NCI-H2171 treated with DMSO at 0.1 percent for 48 hours (cell line): ENCODE measurements at regions not wholly inside any gene's neighbourhood (a gene's known extent, or its start where the extent isn't known, plus 50 kb on each side); places are given as distances from the start of the nearest gene placed in this dataset.
"Not testable (repeated sequence)": the region's sequence is repeated elsewhere in the genome, so short reads cannot be mapped to it uniquely, and the experiment has no call there.

Experiments
- DNase-seq: peaks from one replicate; lab custom pipeline; 2025; lab: John Stamatoyannopoulos, UW

DNA sequence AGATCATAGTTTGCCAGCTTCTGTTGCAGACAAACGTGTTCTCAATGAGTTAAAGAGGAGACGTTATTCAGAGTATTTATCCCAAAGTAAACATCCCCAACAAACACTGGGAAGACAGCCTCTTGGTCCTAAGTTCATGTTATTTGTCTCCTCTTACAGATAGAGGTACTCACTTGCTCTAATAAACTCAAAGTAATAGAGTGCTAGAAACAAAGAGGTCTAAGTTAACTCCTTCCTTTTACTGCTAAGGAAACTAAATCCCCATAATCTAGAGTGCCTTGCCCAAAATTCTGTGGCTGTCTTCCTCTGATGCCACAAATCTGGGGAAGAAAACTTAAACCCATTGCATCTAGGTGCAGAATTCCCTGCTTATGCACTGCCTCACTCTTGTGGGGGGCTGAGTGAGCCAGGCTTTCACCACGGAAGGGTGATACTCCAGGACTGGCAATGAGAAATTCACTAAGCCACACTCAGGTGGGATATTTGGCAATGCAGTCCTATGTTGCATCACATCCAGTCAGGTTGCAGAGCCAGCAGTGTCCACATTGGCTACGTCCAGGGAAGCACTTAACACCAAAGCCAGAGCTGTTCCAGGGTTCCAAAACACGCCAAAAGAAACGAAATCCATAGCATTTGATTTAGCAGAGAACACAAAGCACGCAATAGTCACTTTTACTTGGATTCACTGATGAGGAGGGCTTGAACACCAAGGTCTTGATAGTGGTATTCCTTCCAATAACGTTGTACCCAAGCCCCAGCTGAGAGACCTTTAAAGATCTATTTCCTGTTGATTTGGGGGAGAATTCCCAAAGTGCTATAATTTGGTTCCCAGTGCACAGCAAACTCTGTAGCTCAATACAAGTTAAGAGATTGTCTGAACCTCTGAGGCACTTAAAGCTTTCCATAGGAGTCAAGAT, 81.0 kb upstream of the FOXQ1 start:
- DNase-seq, result no peak

DNA sequence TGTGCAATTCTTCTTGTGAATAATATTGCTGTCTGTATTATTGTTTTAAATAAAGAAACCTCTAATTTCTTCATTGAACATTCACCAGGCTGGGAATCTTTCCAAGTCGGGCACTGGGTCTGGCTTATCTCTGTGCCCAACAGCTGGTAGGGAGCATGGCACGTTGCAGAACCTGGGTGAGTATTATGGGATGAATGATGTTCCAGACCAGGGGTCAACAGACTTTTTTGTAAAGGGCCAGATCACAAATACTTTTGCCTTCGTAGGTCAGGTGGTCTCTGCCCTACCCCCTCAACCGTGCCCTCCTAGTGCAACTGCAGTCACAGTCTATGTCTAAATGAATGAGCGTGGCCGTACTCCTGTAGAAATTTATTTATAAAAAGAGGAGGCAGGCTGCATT, 81.6 kb upstream of the FOXQ1 start:
- no peak for DNase-seq

- no peak for DNase-seq
These were observed 82.1 kb upstream of the FOXQ1 start for GRCh38 chr6:1229808-1230207.

DNA sequence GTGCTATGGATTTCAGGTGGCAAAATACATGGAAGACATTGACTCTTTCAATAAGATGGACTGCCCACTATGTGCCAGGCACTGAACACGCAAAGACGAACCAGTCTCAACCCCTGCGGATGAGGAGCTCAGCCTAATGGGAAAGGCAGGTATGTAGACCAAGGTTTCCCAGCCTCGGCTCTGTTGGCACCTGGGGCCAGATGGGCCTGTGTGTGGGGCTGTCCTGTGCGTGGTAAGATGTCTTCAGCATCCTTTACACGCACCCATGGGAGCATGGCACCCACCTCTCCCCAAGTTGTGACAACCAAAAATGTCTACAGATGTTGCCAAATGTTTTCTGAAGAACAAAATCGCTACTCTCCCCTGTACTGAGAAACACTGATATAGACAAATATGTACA, 82.6 kb upstream of the FOXQ1 start:
- DNase-seq, result no peak

- DNase-seq, result no peak
These were observed 83.1 kb upstream of the FOXQ1 start for GRCh38 chr6:1228754-1229191.

DNA sequence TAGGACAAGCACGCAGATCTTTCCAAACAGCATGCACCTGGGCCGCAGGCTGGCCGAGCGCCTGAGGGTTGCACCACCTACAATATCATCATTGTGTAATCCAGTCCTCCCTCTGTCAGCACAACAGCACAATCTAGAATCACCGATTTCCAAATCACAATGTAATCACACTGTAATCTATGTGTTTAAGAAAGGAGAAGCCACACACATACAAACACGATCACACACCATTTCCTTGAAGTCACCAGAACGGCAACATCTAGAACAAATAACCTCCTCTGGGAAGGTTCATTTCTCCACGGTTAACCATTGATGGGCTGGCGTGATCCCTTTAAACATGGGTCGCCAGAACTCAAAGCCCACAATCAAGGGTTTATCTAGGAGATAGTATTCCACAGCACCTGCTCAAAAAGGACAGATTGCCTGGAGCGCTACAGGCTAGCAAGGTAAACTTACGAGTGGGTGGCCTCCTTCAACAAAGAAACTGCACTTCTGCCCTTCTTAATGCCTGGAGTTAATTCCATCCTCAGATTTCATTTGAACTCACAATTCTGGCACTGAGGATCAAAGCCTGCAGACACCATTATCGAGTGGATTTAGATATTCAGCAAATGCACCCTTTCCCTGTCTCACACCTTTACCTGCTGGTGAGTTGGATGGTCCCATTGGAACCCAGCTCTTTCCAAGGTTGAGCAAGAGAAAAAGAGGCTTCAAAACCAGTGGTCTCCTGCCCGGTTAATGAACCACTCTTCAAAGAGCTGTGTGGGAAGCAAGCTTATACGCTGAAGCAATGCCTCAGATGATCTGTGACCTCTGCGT, 83.8 kb upstream of the FOXQ1 start:
- DNase-seq, result no peak

- DNase-seq, result no peak
These were observed 84.3 kb upstream of the FOXQ1 start for GRCh38 chr6:1227600-1227934.

- DNase-seq, result no peak
These were observed 85.4 kb upstream of the FOXQ1 start for GRCh38 chr6:1226277-1227099.

DNA sequence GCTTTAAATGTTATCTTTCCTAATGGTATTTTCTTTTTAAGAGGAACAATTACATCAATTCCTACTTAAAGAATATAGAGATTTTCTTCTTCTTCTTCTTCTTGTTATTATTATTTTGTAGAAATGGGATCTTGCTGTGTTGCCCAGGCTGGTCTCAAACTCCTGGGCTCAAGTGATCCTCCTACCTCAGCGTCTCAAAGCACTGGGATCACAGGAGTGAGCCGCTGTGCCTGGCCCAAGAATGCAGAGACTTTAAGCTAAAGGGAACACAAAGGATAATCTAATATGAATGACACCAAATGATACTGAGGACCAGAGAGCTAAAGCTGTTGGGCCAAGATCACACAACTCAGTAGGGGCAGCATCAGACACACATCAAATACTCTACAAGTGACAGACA, 87.4 kb upstream of the FOXQ1 start:
- DNase-seq, result no peak

- DNase-seq, result no peak
These were observed 88.9 kb upstream of the FOXQ1 start for GRCh38 chr6:1222728-1223595.

GRCh38 chr6:1217396-1217795, 94.5 kb upstream of the FOXQ1 start:
- no peak for DNase-seq

DNA sequence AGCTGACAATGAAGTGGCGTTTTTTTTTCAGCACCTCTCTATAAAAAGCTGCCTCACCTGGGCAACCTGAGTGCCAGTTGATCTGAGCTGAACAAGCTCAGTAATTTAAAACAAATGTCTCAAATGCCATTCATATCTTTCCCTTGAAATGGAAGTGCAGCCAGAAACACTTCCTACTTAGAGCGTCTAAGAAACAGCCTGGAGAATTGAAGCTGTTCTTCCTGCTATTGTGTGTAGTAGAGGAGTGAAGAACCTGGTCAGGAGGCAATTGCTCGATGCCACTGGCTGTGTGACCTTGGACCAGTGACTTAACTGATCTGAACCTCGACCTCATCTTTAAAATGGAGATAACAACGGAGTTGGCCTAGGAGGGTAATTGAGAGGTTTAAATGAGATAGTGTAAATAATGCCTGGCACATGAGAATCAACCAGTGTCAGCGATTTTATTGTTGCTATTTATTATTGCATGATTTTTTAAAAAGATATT, 95.4 kb upstream of the FOXQ1 start:
- no peak for DNase-seq

- no peak for DNase-seq
These were observed 95.9 kb upstream of the FOXQ1 start for GRCh38 chr6:1215884-1216487.

DNA sequence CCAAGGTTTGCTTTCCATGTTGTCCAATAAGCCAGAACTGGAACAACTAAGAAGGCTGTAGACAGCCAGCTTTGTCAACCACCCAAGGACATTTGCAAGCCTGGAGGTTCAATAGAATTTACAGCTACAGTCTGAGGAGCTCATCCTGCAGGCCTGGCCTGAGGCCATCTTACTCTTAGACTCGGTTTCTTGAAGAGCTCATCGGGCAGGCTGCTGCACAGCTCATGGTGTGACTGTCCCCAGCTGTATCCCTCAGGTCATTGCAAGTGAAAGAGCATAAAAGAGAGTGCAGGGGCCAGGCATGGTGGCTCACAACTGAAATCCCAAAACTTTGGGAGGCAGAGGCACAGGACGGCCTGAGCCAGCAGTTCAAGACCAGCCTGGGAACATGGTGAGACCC, 96.9 kb upstream of the FOXQ1 start:
- no peak for DNase-seq

DNA sequence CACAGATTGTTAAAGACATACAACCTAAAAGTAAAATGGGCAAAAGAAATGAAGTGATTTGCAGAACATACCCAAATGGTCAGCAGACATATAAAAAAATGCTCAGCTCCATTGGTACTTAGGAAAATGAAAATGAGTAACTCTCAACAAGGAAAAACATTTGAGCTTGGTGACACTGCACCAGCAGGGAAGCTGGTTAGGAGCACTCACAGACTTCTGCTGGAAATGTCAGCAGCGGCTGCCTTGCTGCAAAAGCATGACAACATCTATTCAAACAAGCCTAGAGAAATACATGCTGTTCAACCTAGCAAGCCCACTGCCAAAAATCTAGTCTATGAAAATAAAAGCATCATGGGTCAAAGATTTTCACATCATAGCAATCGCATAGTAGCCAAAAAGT, 99.0 kb upstream of the FOXQ1 start:
- DNase-seq, result no peak

- not testable (repeated sequence) for DNase-seq
These were observed 99.8 kb upstream of the FOXQ1 start for GRCh38 chr6:1212138-1212537.

GRCh38 chr6:1210631-1211030, 101.3 kb upstream of the FOXQ1 start:
- DNase-seq, result not testable (repeated sequence)

DNA sequence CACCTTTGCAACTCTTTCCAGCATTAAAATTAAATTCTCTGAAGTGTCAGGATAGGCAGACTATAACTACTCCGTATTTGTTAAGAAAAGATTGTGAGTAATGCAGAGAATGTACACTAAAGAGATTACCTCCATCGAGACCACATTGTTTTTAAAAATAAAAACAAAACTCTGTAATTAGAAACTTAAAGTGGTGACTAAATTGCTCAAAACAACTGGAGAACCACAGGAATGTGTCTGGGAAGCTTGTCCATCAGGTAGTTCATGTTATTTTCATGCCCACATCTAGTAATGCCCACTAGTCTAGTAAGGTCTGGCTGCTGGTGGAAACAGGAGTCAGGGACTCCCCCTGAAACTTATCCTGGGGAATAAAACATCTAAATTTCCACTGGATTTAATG, 103.0 kb upstream of the FOXQ1 start:
- DNase-seq, result no peak

GRCh38 chr6:1203546-1203945, 108.4 kb upstream of the FOXQ1 start:
- DNase-seq, result no peak

- DNase-seq, result no peak
These were observed 109.7 kb upstream of the FOXQ1 start for GRCh38 chr6:1202201-1202600.
